ENCODE measurements at regions not wholly inside any gene's neighbourhood (a gene's known extent, or its start where the extent isn't known, plus 50 kb on each side); places are given as distances from the start of the nearest gene placed in this dataset.

DNA sequence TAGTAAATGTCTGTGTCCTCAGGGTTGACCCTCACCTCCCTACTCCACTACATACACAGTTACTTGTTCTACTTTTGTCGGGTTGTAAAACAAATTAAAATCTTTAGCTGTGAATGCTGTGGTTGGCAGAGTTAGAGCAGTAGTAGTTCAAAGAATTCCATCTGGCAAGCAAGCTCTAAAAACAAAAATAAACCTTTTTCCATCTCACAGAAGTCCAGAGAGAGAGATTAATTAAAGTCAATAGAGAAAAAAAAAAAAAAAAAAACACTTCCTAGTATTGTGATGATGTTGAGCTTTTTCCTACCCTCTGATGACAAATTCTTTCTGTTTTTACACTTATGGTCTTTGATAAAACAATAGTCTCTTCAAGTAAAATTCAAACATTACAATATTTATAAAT, 338.4 kb downstream of the PCDH17 start:
- no peak overlapping the region for H4K5ac ChIP-seq (ENCODE audit: insufficient read length, low read depth, low read length)
- H3T11ph ChIP-seq (ENCODE audit: low read length): no peak overlapping the region
- H2BK5ac ChIP-seq (ENCODE audit: insufficient read length, low read length): no peak overlapping the region
- no peak overlapping the region for H2BK12ac ChIP-seq (ENCODE audit: insufficient read length, low read depth, low read length)
- H3K79me2 ChIP-seq (ENCODE audit: insufficient read depth, low read length): no peaks in the 10 kb centered on the region
- peaks cover 22 to 25% of the 10 kb centered on the region in 2 experiments for H3K9me3 Mint-ChIP-seq
- no peak overlapping the region for H3K4me3 Mint-ChIP-seq
- H3K27me3 ChIP-seq (ENCODE audit: insufficient read depth, low read length): no peaks in the 10 kb centered on the region
- H3K18ac ChIP-seq (ENCODE audit: insufficient read length, low read depth, low read length): no peak overlapping the region
- H4K91ac ChIP-seq (ENCODE audit: insufficient read length, low read depth, low read length): no peak overlapping the region
- no peak overlapping the region for H2BK15ac ChIP-seq (ENCODE audit: low read depth, low read length)
- no peak overlapping the region for H3K23ac ChIP-seq (ENCODE audit: insufficient read length, low read depth, low read length)
- no peak overlapping the region for H4K8ac ChIP-seq (replicated peaks; ENCODE audit: insufficient read length, low read depth, low read length)
- H2BK20ac ChIP-seq (ENCODE audit: low read depth, low read length, poor library complexity, severe bottlenecking): no peak overlapping the region
- WGBS (ENCODE audit: extremely low coverage, insufficient read length, low lambda C conversion rate): no CpG with 5 or more reads among the region's 1 CpG
- H2AK5ac ChIP-seq (ENCODE audit: insufficient read length, low read length): no peak overlapping the region
- H3K27me3 Mint-ChIP-seq (ENCODE audit: low read depth): no peaks in the 10 kb centered on the region
- no peak overlapping the region for H3K14ac ChIP-seq (ENCODE audit: insufficient read depth, low read length)
- H3K4ac ChIP-seq (ENCODE audit: low read depth, low read length): no peak overlapping the region
- TF ChIP-seq, protein P1, sequence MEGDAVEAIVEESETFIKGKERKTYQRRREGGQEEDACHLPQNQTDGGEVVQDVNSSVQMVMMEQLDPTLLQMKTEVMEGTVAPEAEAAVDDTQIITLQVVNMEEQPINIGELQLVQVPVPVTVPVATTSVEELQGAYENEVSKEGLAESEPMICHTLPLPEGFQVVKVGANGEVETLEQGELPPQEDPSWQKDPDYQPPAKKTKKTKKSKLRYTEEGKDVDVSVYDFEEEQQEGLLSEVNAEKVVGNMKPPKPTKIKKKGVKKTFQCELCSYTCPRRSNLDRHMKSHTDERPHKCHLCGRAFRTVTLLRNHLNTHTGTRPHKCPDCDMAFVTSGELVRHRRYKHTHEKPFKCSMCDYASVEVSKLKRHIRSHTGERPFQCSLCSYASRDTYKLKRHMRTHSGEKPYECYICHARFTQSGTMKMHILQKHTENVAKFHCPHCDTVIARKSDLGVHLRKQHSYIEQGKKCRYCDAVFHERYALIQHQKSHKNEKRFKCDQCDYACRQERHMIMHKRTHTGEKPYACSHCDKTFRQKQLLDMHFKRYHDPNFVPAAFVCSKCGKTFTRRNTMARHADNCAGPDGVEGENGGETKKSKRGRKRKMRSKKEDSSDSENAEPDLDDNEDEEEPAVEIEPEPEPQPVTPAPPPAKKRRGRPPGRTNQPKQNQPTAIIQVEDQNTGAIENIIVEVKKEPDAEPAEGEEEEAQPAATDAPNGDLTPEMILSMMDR (conservative IDR thresholded peaks at IDR 0.05): no peak
- H3K9ac ChIP-seq (ENCODE audit: extremely low read depth, insufficient read length, low read length): no peak overlapping the region
- H3K27ac Mint-ChIP-seq: no peak overlapping the region
- H4K20me1 ChIP-seq (ENCODE audit: control insufficient read depth, insufficient read depth, insufficient read length): no peaks in the 10 kb centered on the region
- no peaks in the 10 kb centered on the region for H3K4me1 ChIP-seq (ENCODE audit: insufficient read depth, low read length)
- no peak for DNase-seq
- no peak overlapping the region for H2BK120ac ChIP-seq (ENCODE audit: low read depth, low read length, poor library complexity, severe bottlenecking)
- H3K4me2 ChIP-seq (ENCODE audit: insufficient read depth, insufficient read length, low read length): no peak overlapping the region
- H3K79me1 ChIP-seq (ENCODE audit: insufficient read depth, low read depth, low read length, poor library complexity, severe bottlenecking): no peaks in the 10 kb centered on the region
- peaks cover 0 to 2% of the 10 kb centered on the region in 2 experiments; a peak in 1 of 4 replicates for H3K4me1 Mint-ChIP-seq
- H3K56ac ChIP-seq (ENCODE audit: insufficient read length, low read depth, low read length): no peak overlapping the region
- no peaks in the 10 kb centered on the region for H3K23me2 ChIP-seq (ENCODE audit: insufficient read length, low read depth, low read length, poor library complexity, severe bottlenecking)
- no peak overlapping the region for H2AFZ ChIP-seq (ENCODE audit: low read length)
- peaks cover 5% of the 10 kb centered on the region for H3K9me3 ChIP-seq (ENCODE audit: control insufficient read depth, low read depth, low read length)
- no peak overlapping the region for H3K27ac ChIP-seq (ENCODE audit: insufficient read length, low read depth, low read length)
- H3K36me3 Mint-ChIP-seq (ENCODE audit: insufficient read depth in 1 of 3, low read depth in 3 of 3): peaks cover 14 to 25% (median 18%) of the 10 kb centered on the region in 3 experiments
